Activated CD8-positive, alpha-beta T cell treated with anti-CD3 and anti-CD28 coated beads for 36 hours (primary cell): ENCODE measurements at regions not wholly inside any gene's neighbourhood (a gene's known extent, or its start where the extent isn't known, plus 50 kb on each side); places are given as distances from the start of the nearest gene placed in this dataset.
"Not testable (repeated sequence)": the region's sequence is repeated elsewhere in the genome, so short reads cannot be mapped to it uniquely, and the experiment has no call there.

ENCODE experiments used
- ATAC-seq: fragments of 200-7000 bp; cut with Tn5 transposase; one replicate; pipeline ENCODE4 v1.10.0; 2021; ENCODE audit warnings: mild to moderate bottlenecking, moderate library complexity
- CTCF ChIA-PET: fragments of 350-600 bp; sonication (Branson Sonifier 250); formaldehyde crosslinking; loops from one replicate; lab custom pipeline; 2021; ENCODE audit warnings: antibody characterized with exemption; lab: Charles Lee
- POLR2A ChIA-PET: fragments of 350-600 bp; sonication (Branson Sonifier 250); formaldehyde crosslinking; loops from one replicate; lab custom pipeline; 2021; ENCODE audit warnings: antibody characterized with exemption; lab: Charles Lee
- DNase-seq: peaks from one replicate; pipeline ENCODE4 v3.0.0-alpha.2; 2020
- H3K27ac Mint-ChIP-seq: one replicate; pipeline ENCODE4 v1.8.0; 2021; ENCODE audit warnings: mild to moderate bottlenecking, mixed read lengths
- H3K27me3 Mint-ChIP-seq: one replicate; pipeline ENCODE4 v1.8.0; 2021; ENCODE audit warnings: mixed read lengths
- H3K36me3 Mint-ChIP-seq: one replicate; pipeline ENCODE4 v1.8.0; 2021; ENCODE audit warnings: low read depth, mixed read lengths
- H3K4me1 Mint-ChIP-seq: one replicate; pipeline ENCODE4 v1.8.0; 2021; ENCODE audit warnings: low read depth, mixed read lengths
- H3K4me3 Mint-ChIP-seq: one replicate; pipeline ENCODE4 v1.8.0; 2021; ENCODE audit warnings: mild to moderate bottlenecking, moderate library complexity, mixed read lengths
- H3K9me3 Mint-ChIP-seq: one replicate; pipeline ENCODE4 v1.8.0; 2021; ENCODE audit warnings: mixed read lengths
- CTCF ChIP-seq: fragments of 200-600 bp; IDR thresholded peaks from one replicate; pipeline ENCODE4 v1.8.0; 2022; ENCODE audit warnings: antibody characterized with exemption, mild to moderate bottlenecking
- intact Hi-C: fragments of 100-400 bp; cut with micrococcal nuclease; formaldehyde crosslinking; loops from one replicate; pipeline ENCODE4 v1.10.0; 2022

GRCh38 chr13:88005188-88005587 is 334.0 kb downstream of the SLITRK5 start:
- DNase-seq (no peak), ATAC-seq (no peak)
- ChIA-PET POLR2A (no interaction called here), CTCF (no interaction called here)
- Mint-ChIP-seq H3K27ac (no peak overlapping the region), H3K9me3 (no peaks in the 10 kb centered on the region), H3K27me3 (no peaks in the 10 kb centered on the region), H3K4me1 (no peaks in the 10 kb centered on the region), H3K36me3 (no peaks in the 10 kb centered on the region), H3K4me3 (no peak overlapping the region)
- intact Hi-C loops: no loop called here
- no peak for TF ChIP-seq CTCF

- no peaks in the 10 kb centered on the region for H3K27me3 Mint-ChIP-seq
Measured at GRCh38 chr13:88014527-88014926, 343.4 kb downstream of the SLITRK5 start.

GRCh38 chr13:88022431-88023208 is 351.4 kb downstream of the SLITRK5 start:
- no peaks in the 10 kb centered on the region for H3K36me3 Mint-ChIP-seq
- H3K27ac Mint-ChIP-seq: no peak overlapping the region
- ATAC-seq (no peak), DNase-seq (no peak)
- H3K27me3 Mint-ChIP-seq: no peaks in the 10 kb centered on the region
- H3K4me3 Mint-ChIP-seq: no peak overlapping the region
- ChIA-PET CTCF (no interaction called here), POLR2A (interaction anchor here (0.7 kb wide), 1 partner anchor 11 kb away, joined by 4 read pairs; no protein-coding TSS in a partner anchor)
- H3K9me3 Mint-ChIP-seq: peaks cover 7% of the 10 kb centered on the region
- H3K4me1 Mint-ChIP-seq: no peaks in the 10 kb centered on the region
- intact Hi-C loops: no loop called here
- TF ChIP-seq CTCF: no peak

More at GRCh38 chr13:88014527-88014926, 343.4 kb downstream of the SLITRK5 start:
- ATAC-seq: no peak
- no peak overlapping the region for H3K4me3 Mint-ChIP-seq
- no peak overlapping the region for H3K27ac Mint-ChIP-seq
- H3K4me1 Mint-ChIP-seq: no peaks in the 10 kb centered on the region
- H3K9me3 Mint-ChIP-seq: peaks cover 14% of the 10 kb centered on the region
- H3K36me3 Mint-ChIP-seq: no peaks in the 10 kb centered on the region
- no peak for DNase-seq
- ChIA-PET POLR2A (no interaction called here), CTCF (no interaction called here)
- TF ChIP-seq CTCF: no peak
- intact Hi-C loops: no loop called here

- ChIA-PET CTCF (no interaction called here), POLR2A (no interaction called here)
- Mint-ChIP-seq H3K9me3 (peaks cover 3% of the 10 kb centered on the region), H3K4me1 (no peaks in the 10 kb centered on the region), H3K27me3 (no peaks in the 10 kb centered on the region), H3K4me3 (no peak overlapping the region), H3K36me3 (no peaks in the 10 kb centered on the region), H3K27ac (no peak overlapping the region)
- TF ChIP-seq CTCF: no peak
- intact Hi-C loops: no loop called here
- DNase-seq (no peak), ATAC-seq (no peak)
Measured at GRCh38 chr13:88026241-88026640, 355.1 kb downstream of the SLITRK5 start.

GRCh38 chr13:88031980-88032559 is 360.9 kb downstream of the SLITRK5 start:
- Mint-ChIP-seq H3K36me3 (no peaks in the 10 kb centered on the region), H3K27me3 (no peaks in the 10 kb centered on the region), H3K9me3 (peaks cover 2% of the 10 kb centered on the region), H3K4me3 (no peak overlapping the region), H3K4me1 (no peaks in the 10 kb centered on the region), H3K27ac (no peak overlapping the region)
- ATAC-seq (no peak), DNase-seq (no peak)
- TF ChIP-seq CTCF: no peak
- intact Hi-C loops: no loop called here
- CTCF ChIA-PET: no interaction called here
- POLR2A ChIA-PET: no interaction called here

GRCh38 chr13:88036205-88036604 is 365.0 kb downstream of the SLITRK5 start:
- POLR2A ChIA-PET, H3K27ac Mint-ChIP-seq, CTCF ChIA-PET, H3K9me3 Mint-ChIP-seq, H3K4me1 Mint-ChIP-seq, DNase-seq, H3K4me3 Mint-ChIP-seq, ATAC-seq, intact Hi-C loops, H3K36me3 Mint-ChIP-seq, H3K27me3 Mint-ChIP-seq: not testable (repeated sequence)
